MCF 10A (cell line): ENCODE measurements at regions not wholly inside any gene's neighbourhood (a gene's known extent, or its start where the extent isn't known, plus 50 kb on each side); places are given as distances from the start of the nearest gene placed in this dataset.

ENCODE experiments used
- BruUV-seq: library from RNA; stranded (reverse); fragments of 400-500 nt; replicated peaks from 2 replicates; lab custom pipeline; 2021; lab: Mats Ljungman, UMichigan
- CTCF ChIA-PET: fragments of 300-600 bp; sonication (Branson Sonifier 250); formaldehyde crosslinking; extraction: SDS; loops from one replicate; lab custom pipeline; 2021; ENCODE audit warnings: antibody characterized with exemption, inconsistent platforms; lab: Yijun Ruan, JAX
- POLR2A ChIA-PET: fragments of 300-600, 350-650 bp; sonication (Branson Sonifier 250); formaldehyde crosslinking; extraction: SDS; loops from one replicate; lab custom pipeline; 2020; ENCODE audit warnings: antibody characterized with exemption, inconsistent platforms; lab: Yijun Ruan, JAX
- DNase-seq: peaks from one replicate; pipeline ENCODE4 v3.0.0-alpha.2; 2018; ENCODE audit not compliant: unreplicated experiment
- H3K27ac Mint-ChIP-seq: one replicate; pipeline ENCODE4 v1.8.0; 2022; ENCODE audit warnings: mild to moderate bottlenecking, low read depth, mixed read lengths; ENCODE audit not compliant: unreplicated experiment
- H3K27me3 Mint-ChIP-seq: one replicate; pipeline ENCODE4 v1.8.0; 2022; ENCODE audit warnings: mixed read lengths; ENCODE audit not compliant: insufficient read depth, unreplicated experiment
- H3K36me3 Mint-ChIP-seq: one replicate; pipeline ENCODE4 v1.8.0; 2022; ENCODE audit warnings: mild to moderate bottlenecking, moderate library complexity, mixed read lengths; ENCODE audit not compliant: insufficient read depth, unreplicated experiment
- H3K4me1 Mint-ChIP-seq: one replicate; pipeline ENCODE4 v1.8.0; 2022; ENCODE audit warnings: mixed read lengths; ENCODE audit not compliant: insufficient read depth, unreplicated experiment
- H3K4me3 Mint-ChIP-seq: one replicate; pipeline ENCODE4 v1.8.0; 2022; ENCODE audit warnings: mild to moderate bottlenecking, moderate library complexity, mixed read lengths; ENCODE audit not compliant: unreplicated experiment
- H3K9me3 Mint-ChIP-seq: one replicate; pipeline ENCODE4 v1.8.0; 2022; ENCODE audit warnings: mixed read lengths; ENCODE audit not compliant: unreplicated experiment
- intact Hi-C: fragments of 100-400 bp; cut with micrococcal nuclease; formaldehyde crosslinking; loops from 2 replicates; pipeline ENCODE4 v1.14.1; 2022
- TF ChIP-seq, protein P1 (sequence below): fragments of 200-600 bp; IDR thresholded peaks from one replicate; pipeline ENCODE4 v1.8.0; 2022; ENCODE audit warnings: antibody characterized with exemption, mild to moderate bottlenecking; ENCODE audit not compliant: unreplicated experiment

DNA sequence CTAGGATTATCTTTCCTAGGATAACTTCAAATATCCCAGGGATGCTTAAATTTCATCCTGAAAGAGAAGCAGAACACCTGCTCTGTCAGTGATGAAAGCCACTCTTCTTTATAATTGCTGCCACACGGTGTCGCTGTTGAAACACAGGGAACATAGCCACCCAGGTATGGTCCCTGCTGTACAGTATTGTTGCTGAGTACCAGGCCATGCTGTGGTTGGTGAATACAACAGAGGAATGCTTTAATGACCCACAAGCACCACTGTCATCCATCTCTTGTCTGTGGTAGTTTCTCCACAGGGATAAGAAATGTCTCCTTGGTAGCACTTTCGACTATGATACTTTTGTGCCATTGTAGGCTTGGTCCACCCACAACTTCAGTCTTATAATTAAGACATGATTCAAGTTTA, 70.6 kb upstream of the STARD3NL start:
- TF ChIP-seq, protein P1, sequence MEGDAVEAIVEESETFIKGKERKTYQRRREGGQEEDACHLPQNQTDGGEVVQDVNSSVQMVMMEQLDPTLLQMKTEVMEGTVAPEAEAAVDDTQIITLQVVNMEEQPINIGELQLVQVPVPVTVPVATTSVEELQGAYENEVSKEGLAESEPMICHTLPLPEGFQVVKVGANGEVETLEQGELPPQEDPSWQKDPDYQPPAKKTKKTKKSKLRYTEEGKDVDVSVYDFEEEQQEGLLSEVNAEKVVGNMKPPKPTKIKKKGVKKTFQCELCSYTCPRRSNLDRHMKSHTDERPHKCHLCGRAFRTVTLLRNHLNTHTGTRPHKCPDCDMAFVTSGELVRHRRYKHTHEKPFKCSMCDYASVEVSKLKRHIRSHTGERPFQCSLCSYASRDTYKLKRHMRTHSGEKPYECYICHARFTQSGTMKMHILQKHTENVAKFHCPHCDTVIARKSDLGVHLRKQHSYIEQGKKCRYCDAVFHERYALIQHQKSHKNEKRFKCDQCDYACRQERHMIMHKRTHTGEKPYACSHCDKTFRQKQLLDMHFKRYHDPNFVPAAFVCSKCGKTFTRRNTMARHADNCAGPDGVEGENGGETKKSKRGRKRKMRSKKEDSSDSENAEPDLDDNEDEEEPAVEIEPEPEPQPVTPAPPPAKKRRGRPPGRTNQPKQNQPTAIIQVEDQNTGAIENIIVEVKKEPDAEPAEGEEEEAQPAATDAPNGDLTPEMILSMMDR: peak; percentile 68
- Mint-ChIP-seq H3K4me1 (no peaks in the 10 kb centered on the region), H3K27me3 (peaks cover 66% of the 10 kb centered on the region), H3K27ac (no peak overlapping the region), H3K36me3 (no peaks in the 10 kb centered on the region), H3K9me3 (no peaks in the 10 kb centered on the region), H3K4me3 (no peak overlapping the region)
- ChIA-PET CTCF (interaction anchor here (0.7 to 10.2 kb wide), 26 partner anchors 13 to 873 kb away, joined by 3 to 293 read pairs (median 6); no protein-coding TSS in a partner anchor), POLR2A (no interaction called here)
- DNase-seq: peak; percentile 74
- intact Hi-C loops: loop anchor here (1.0 to 2.0 kb wide), 5 partner anchors 115 to 899 kb away; no protein-coding TSS in a partner anchor
- no TSS peak for BruUV-seq

DNA sequence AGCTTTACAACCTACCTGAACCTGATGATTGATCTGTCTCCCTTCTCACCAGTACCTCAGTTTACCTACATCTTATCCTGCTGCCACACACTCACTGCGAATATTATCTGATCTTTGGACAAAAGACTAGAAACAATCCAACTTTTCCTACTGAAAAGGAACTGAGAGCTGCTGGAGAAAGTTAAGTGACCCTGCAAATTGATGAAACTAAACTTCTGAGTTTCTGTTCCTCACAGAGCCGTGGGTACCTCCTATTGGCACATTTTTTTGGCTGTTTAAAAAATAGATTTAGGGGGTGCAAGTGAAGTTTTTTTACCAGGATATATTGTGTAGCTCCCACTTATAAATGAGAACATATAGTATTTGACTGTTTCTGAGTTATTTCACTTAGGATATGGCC, 66.0 kb upstream of the STARD3NL start:
- H3K4me1 Mint-ChIP-seq: no peaks in the 10 kb centered on the region
- peaks cover 80% of the 10 kb centered on the region for H3K27me3 Mint-ChIP-seq
- DNase-seq: no peak
- H3K4me3 Mint-ChIP-seq: no peak overlapping the region
- TF ChIP-seq, protein P1: no peak
- intact Hi-C loops: no loop called here
- ChIA-PET POLR2A (interaction anchor here (0.5 kb wide), 2 partner anchors 10 to 199 kb away, joined by 3 to 5 read pairs; no protein-coding TSS in a partner anchor), CTCF (interaction anchor here (1.0 to 10.2 kb wide), 4 partner anchors 68 to 213 kb away, joined by 3 to 293 read pairs (median 4); no protein-coding TSS in a partner anchor)
- no TSS peak for BruUV-seq
- no peaks in the 10 kb centered on the region for H3K36me3 Mint-ChIP-seq
- no peaks in the 10 kb centered on the region for H3K9me3 Mint-ChIP-seq
- no peak overlapping the region for H3K27ac Mint-ChIP-seq

DNA sequence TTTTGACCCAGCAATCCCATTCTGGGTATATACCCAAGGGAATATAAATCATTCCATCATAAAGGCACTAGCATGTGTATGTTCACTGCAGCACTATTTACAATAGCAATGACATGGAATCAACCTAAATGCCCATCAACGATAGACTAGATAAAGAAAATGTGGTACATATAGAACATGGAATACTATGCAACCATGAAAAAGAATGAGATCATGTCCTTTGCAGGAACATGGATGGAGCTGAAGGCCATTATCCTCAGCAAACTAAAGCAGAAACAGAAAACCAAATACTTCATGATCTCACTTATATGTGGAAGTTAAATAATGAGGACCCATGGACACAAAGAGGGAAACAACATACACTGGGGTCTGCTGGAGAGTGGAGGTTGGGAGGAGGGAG, 58.0 kb upstream of the STARD3NL start:
- BruUV-seq: no TSS peak
- Mint-ChIP-seq H3K27me3 (peaks cover 64% of the 10 kb centered on the region), H3K4me3 (no peak overlapping the region), H3K36me3 (no peaks in the 10 kb centered on the region), H3K9me3 (peaks cover 6% of the 10 kb centered on the region), H3K27ac (no peak overlapping the region), H3K4me1 (no peaks in the 10 kb centered on the region)
- ChIA-PET POLR2A (no interaction called here), CTCF (interaction anchor here (1.0 to 2.4 kb wide), 4 partner anchors 10 to 248 kb away, joined by 3 to 7 read pairs (median 4); no protein-coding TSS in a partner anchor)
- intact Hi-C loops: no loop called here
- TF ChIP-seq, protein P1: no peak
- no peak for DNase-seq

DNA sequence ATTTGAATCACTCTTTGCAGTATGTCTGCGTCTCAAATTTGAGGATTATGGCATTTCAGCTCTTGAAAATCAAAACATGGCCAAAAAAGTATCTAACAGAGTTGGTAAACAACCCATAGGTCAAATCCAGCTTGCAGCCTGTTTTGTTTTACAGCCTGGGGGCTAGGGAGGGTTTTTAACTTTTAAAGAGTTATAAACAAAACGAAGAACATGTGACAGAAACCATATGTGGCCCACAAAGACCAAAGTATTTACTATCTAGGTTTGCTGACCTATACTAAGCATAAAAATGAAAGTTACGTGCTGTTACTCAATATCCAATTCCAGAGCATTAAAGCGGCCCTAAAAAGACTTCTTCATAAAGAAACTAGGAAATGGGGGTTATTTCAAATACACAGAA, 55.5 kb upstream of the STARD3NL start:
- TF ChIP-seq, protein P1: no peak
- CTCF ChIA-PET: interaction anchor here (2.4 kb wide), 1 partner anchor 13 kb away, joined by 7 read pairs; no protein-coding TSS in a partner anchor

More for the DNA sequence above, 55.5 kb upstream of the STARD3NL start:
- no peak overlapping the region for H3K27ac Mint-ChIP-seq
- H3K9me3 Mint-ChIP-seq: peaks cover 6% of the 10 kb centered on the region
- H3K27me3 Mint-ChIP-seq: peaks cover 55% of the 10 kb centered on the region
- H3K36me3 Mint-ChIP-seq: no peaks in the 10 kb centered on the region
- no peaks in the 10 kb centered on the region for H3K4me1 Mint-ChIP-seq
- intact Hi-C loops: no loop called here
- DNase-seq: no peak
- POLR2A ChIA-PET: interaction anchor here (0.6 kb wide), 2 partner anchors 10 to 22 kb away, joined by 4 to 5 read pairs; no protein-coding TSS in a partner anchor
- BruUV-seq: no TSS peak
- H3K4me3 Mint-ChIP-seq: no peak overlapping the region
